HG02759 (cell line): ENCODE measurements at regions not wholly inside any gene's neighbourhood (a gene's known extent, or its start where the extent isn't known, plus 50 kb on each side); places are given as distances from the start of the nearest gene placed in this dataset.
"Not testable (repeated sequence)": the region's sequence is repeated elsewhere in the genome, so short reads cannot be mapped to it uniquely, and the experiment has no call there.

Experiments used
- ATAC-seq: cut with Tn5 transposase; IDR thresholded peaks from one replicate; pipeline ENCODE4 v1.9.1; 2021; ENCODE audit warnings: mild to moderate bottlenecking, moderate library complexity; ENCODE audit not compliant: unreplicated experiment

GRCh38 chr6:126890055-126890454, 228.4 kb upstream of the RSPO3 start:
- no peak for ATAC-seq

DNA sequence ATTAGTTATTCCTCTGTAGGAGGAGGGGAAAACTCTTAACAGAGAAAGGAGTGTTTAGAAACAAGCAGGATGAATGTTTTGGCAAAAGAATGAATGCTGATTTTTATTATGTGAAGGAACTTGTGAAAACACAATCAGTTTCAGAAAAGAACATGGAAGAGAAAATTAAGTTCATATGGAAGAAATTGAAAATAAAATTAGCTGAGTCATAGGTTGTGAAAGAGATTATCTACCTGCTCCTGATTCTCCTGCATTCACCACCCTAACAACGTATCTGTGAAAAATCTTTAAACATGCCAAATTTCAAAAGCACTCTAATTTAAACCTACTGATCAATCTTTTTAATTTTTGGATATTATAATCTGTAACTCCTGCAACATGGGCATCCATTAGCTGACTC, 227.3 kb upstream of the RSPO3 start:
- no peak for ATAC-seq

GRCh38 chr6:126892869-126893268, 225.6 kb upstream of the RSPO3 start:
- not testable (repeated sequence) for ATAC-seq

GRCh38 chr6:126897758-126898157, 220.7 kb upstream of the RSPO3 start:
- no peak for ATAC-seq

- no peak for ATAC-seq
Measured at GRCh38 chr6:126904176-126904575, 214.3 kb upstream of the RSPO3 start.

DNA sequence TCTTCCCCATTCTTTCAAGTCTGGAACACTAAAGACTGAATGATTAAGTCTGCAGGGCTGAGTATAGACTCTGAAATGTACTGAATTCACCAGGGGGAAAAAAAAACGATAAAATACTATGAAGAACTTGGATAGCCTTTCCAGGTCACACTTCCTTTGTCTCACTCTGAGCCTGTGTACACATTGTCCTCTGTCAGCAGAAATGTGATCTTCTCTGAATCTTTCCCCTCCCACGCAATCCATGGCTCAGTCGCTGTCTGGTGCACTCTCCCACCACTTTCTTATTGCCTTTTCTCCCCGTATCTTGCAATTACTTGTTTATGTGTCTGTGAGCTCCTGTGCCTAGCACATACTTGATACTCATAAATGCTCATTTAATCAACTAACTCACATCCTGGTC, 212.6 kb upstream of the RSPO3 start:
- no peak for ATAC-seq

DNA sequence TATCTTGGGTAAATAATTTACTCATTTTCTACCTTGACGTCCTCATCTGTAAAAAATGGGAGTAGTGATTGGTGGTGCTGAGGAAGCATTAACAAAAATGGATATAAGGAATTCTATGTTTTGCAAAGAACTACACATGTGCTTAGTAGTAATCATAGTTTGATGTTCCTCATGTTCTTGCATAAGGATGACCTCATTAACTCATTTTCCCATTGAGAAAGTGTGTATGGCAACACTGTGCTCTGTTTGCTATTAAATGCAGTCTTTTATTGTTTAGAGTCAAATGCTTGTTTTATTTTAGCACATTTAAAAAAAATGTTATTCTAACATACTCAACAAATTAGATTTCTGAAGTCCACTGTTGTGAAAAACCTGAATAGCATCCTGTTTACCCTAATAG, 211.2 kb upstream of the RSPO3 start:
- ATAC-seq = no peak

- no peak for ATAC-seq
Measured at GRCh38 chr6:126907996-126908395, 210.5 kb upstream of the RSPO3 start.

- no peak for ATAC-seq
Measured at GRCh38 chr6:126909493-126909892, 209.0 kb upstream of the RSPO3 start.

- ATAC-seq = no peak
Measured at GRCh38 chr6:126913651-126914050, 204.8 kb upstream of the RSPO3 start.

GRCh38 chr6:126914172-126914571, 204.3 kb upstream of the RSPO3 start:
- ATAC-seq = no peak

DNA sequence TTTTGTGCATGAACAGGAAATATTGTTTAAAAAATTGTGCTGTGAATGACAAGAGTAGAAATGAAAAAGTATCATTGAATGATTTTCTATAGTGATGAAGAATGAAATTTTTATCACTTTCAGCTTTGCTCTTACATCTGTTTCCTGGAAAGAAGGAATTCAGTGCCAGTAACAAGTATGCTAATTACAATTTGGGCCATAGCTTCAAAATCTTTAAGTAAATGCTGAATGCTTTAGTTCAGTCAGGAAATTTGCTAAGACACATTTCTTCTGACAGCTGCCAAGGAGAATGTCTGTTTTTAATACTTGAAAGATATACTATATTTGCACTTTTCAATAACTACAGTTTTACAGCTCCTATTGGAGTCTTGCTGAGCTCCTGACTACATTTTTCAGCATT, 203.7 kb upstream of the RSPO3 start:
- no peak for ATAC-seq

- ATAC-seq = no peak
Measured at GRCh38 chr6:126919947-126920346, 198.5 kb upstream of the RSPO3 start.

DNA sequence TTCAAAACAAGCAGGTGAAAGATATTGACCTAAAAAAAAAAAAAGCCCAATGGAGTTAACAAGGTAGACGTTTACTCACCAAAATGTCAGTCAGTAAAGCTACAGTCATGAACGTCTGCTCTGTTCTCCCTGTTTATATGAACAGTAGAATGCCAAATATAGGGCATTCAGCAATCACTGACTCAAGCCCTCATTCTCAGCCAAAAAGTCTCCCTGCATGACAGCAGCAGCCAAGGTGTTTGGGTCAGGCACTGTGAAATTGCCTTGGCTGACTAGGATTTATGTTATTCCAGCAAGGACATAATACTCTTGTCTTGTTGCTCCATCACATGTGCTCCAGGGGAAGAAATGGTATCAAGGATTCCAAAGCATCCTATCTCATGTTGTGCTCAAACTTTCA, 194.7 kb upstream of the RSPO3 start:
- no peak for ATAC-seq

GRCh38 chr6:126926926-126927325, 191.5 kb upstream of the RSPO3 start:
- ATAC-seq = no peak

DNA sequence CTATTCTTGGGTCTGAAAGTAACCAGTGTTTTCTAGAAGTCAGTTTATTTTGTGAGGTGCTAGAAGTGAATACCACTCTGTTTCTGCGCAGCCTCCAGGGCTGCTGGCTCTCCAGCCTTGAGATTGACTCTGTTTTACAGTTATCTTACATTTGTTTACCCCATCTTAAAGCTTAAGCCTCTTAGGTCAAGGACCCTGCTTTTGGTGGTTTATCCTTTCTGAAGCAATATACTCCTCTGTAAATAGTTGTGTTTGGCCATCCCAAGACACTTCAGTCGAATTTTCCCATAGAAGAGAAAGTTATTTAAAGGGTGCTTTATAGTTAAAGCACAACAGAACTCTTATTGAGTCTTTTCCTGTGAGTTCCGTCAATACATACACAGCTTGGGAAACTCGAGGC, 190.6 kb upstream of the RSPO3 start:
- ATAC-seq = no peak

- ATAC-seq = no peak
Measured at GRCh38 chr6:126937426-126937825, 181.0 kb upstream of the RSPO3 start.

DNA sequence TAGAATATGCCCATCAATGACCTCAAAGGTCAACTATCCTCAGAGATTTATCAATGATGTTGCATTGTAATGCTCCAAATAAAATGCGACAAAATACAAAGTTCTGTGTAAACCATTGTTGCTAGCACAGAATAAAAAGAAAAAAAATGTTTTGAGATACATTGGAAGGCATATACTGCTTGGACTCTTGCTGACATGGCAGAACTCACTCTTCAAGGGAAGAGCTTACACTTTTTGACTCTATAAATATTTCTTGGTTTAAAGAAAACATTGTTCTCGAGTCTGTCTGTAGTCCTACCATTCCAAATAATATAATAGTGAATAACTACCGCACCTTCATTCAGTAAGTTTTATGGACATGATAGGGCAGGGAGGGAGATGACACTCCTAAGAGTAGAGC, 178.7 kb upstream of the RSPO3 start:
- ATAC-seq = no peak

DNA sequence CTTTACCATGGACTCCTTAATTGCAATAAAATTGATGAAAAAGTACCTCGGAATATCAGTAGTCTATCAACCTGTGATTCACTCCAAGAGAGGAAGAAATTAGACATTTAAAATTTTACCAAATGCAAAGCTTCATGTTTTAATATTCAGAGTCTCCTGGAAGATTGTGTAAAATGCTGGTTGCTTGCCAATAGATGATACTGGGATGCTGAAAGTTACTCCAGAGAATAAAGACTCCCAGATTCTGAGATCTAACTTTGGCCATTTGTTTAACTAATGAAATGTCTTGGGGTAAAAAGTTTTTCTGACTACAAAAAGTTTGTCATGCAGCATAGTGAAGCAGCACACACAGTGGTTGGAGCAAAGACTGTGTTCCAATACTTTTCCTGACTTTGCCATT, 176.7 kb upstream of the RSPO3 start:
- no peak for ATAC-seq

DNA sequence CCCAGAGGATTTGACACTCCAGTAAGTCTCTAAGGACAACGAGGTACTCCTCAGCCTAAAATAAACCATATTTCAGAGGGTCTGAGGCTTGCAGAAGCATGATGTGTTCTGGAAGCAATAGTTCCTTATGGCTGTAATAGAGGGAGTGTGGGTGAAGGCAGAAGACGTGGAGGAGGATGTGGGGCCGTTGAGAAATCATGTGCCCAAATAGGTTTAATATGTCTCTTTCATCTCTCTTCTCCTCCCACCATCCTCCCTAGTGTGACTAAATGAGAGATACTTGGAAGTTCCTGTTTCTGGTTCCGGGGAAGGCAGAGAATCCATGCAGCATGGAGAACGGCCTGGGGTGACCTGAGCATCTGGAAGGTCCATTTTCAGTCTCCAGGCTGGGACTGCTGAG, 174.0 kb upstream of the RSPO3 start:
- no peak for ATAC-seq

DNA sequence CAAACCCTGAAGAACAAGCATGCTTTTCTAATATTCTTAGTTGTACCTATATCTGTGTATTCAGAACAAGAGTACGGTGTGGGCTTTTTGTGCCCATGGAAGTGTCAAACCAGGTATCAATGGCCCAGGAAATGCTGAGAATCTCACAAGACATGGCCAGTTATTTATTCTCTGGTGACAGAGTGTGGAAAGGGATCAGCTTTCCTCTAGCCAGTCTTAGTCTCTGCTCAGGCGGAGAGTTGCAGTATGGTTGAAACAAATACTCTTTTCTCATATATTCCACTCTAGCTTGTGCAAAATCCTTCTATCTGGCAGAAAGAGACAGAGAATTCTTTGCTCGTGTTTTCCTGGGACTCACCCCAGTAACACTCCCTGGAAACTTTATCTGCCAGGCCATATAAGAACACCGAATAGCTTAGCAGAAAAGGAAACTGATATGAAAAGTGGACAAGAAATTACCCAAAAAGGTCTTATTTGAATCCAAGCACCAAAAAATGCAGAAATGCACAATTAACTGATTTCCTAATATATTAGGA, 173.3 kb upstream of the RSPO3 start:
- no peak for ATAC-seq

- ATAC-seq = no peak
Measured at GRCh38 chr6:126945812-126946360, 172.6 kb upstream of the RSPO3 start.

DNA sequence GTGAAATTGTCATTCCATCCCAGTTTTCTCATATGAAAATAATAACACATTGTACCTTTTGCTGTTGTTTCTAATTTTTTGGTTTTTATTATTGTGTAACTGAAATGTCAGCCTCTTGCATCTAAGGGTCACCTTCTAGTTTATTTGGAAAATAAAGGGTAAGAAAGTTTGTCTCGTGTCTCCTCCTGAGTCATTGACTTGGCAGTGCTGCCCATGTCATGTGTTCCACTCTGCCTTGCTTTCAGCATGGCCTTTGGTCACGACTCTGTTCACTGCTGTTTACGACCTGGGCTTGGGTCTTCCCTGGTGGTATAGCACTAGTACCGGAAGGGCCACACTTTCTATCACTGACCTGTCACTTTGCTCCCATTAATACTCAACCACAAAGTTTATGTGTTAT, 171.4 kb upstream of the RSPO3 start:
- no peak for ATAC-seq
